HG03066 (cell line): ENCODE measurements at regions not wholly inside any gene's neighbourhood (a gene's known extent, or its start where the extent isn't known, plus 50 kb on each side); places are given as distances from the start of the nearest gene placed in this dataset.
"Not testable (repeated sequence)": the region's sequence is repeated elsewhere in the genome, so short reads cannot be mapped to it uniquely, and the experiment has no call there.

ENCODE experiments used
- ATAC-seq: cut with Tn5 transposase; IDR thresholded peaks from one replicate; pipeline ENCODE4 v1.9.1; 2021; ENCODE audit warnings: low read depth; ENCODE audit not compliant: unreplicated experiment

GRCh38 chr11:90446207-90446606, 223.4 kb upstream of the CHORDC1 start:
- ATAC-seq = no peak

GRCh38 chr11:90438069-90438468, 215.2 kb upstream of the CHORDC1 start:
- ATAC-seq = no peak

GRCh38 chr11:90434858-90435257, 212.0 kb upstream of the CHORDC1 start:
- no peak for ATAC-seq

- ATAC-seq = no peak
Observed at GRCh38 chr11:90428836-90429235, 206.0 kb upstream of the CHORDC1 start.

- ATAC-seq = no peak
Observed at GRCh38 chr11:90426442-90426841, 203.6 kb upstream of the CHORDC1 start.

- no peak for ATAC-seq
Observed at GRCh38 chr11:90423378-90423777, 200.5 kb upstream of the CHORDC1 start.

GRCh38 chr11:90422787-90423186, 199.9 kb upstream of the CHORDC1 start:
- ATAC-seq = not testable (repeated sequence)

GRCh38 chr11:90414221-90414620, 191.4 kb upstream of the CHORDC1 start:
- ATAC-seq = no peak

GRCh38 chr11:90407350-90407749, 184.5 kb upstream of the CHORDC1 start:
- ATAC-seq = no peak

- ATAC-seq = no peak
Observed at GRCh38 chr11:90392692-90393091, 169.8 kb upstream of the CHORDC1 start.

GRCh38 chr11:90391756-90392155, 168.9 kb upstream of the CHORDC1 start:
- ATAC-seq = no peak

- ATAC-seq = no peak
Observed at GRCh38 chr11:90380206-90380605, 157.4 kb upstream of the CHORDC1 start.

GRCh38 chr11:90373971-90374370, 151.1 kb upstream of the CHORDC1 start:
- no peak for ATAC-seq

GRCh38 chr11:90364527-90364926, 141.7 kb upstream of the CHORDC1 start:
- no peak for ATAC-seq

GRCh38 chr11:90363739-90364138, 140.9 kb upstream of the CHORDC1 start:
- no peak for ATAC-seq

- no peak for ATAC-seq
Observed at GRCh38 chr11:90355200-90355599, 132.4 kb upstream of the CHORDC1 start.

- ATAC-seq = no peak
Observed at GRCh38 chr11:90349731-90350130, 126.9 kb upstream of the CHORDC1 start.

- ATAC-seq = no peak
Observed at GRCh38 chr11:90344546-90344945, 121.7 kb upstream of the CHORDC1 start.

GRCh38 chr11:90343673-90344072, 120.8 kb upstream of the CHORDC1 start:
- ATAC-seq = no peak

GRCh38 chr11:90341986-90342385, 119.1 kb upstream of the CHORDC1 start:
- no peak for ATAC-seq

- no peak for ATAC-seq
Observed at GRCh38 chr11:90332415-90332814, 109.6 kb upstream of the CHORDC1 start.

- no peak for ATAC-seq
Observed at GRCh38 chr11:90330632-90331031, 107.8 kb upstream of the CHORDC1 start.

- no peak for ATAC-seq
Observed at GRCh38 chr11:90329043-90329442, 106.2 kb upstream of the CHORDC1 start.
